ENCODE measurements at regions not wholly inside any gene's neighbourhood (a gene's known extent, or its start where the extent isn't known, plus 50 kb on each side); places are given as distances from the start of the nearest gene placed in this dataset.

DNA sequence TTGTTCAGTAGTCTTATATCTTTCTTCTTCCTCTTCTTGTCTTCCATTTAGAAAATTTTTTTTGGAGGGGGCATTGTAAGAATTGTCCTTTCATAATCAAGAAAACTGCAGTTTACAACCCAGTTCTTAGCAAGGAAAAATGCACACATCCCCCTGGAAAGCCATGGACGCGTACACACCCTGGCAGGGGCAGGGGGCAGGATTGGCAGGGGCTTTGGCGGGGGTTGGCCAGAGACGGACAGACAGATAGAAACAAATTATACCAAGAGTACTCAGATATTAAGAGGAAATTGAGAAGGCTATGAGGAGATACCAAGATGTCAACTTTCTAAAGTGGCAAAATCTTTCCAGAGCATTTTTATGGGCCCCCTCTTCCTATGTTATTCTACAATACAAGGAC is 322.5 kb upstream of the CPXCR1 start:
- ATAC-seq = no peak

DNA sequence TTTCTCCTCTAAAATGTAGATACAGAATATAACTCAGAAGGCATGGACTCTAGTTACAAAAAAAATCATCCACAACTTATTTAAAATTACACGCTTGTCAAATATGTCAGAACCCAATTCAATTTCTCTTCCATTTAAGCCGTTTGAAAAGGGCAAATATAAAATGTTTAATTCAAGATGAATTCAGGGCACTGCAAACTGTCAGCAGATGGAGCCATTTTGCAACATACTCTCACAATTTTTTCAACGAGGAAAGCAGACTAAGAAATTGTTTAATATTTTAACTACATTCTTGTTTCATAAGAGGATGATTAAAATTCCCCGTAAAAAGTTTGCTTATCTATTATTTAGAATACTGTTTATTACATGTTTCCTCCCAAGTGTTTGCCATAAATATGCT is 321.3 kb upstream of the CPXCR1 start:
- ATAC-seq = no peak

DNA sequence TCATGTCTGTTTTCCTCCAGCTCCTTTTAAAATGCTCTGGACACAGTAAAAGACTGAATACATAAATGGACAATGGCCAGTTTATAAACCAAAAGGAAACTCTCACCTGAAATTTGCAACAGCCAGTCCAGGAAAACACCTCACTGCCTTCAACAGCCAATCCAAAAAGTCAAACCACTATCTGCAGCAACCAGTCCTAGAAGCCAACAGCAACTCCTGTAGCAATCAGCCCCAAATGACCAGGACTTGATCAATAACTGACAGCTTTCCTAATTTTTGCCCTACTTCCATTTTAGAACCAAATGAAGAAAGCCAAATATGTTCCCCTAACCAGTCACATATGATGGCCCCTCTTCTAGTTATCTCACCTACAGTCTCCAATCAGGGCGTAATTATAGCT is 309.5 kb upstream of the CPXCR1 start:
- no peak for ATAC-seq

DNA sequence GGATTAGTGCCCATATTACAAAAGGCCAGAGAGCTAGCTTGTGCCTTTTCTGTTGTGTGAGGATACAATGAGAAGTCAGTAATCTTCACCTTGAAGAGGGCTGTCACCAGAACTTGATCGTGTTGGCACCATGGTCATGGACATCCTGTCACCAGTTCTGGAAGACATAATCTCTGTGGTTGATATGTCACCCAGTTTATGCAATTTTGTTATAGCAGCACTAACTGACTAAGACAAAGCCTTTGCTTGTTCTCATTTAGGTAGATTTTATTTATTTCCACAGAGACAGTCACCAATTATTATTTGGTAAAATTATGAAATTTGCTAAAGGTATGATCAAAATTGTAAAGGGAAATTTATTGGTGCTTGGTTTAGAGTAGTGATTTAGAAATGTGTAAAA is 308.8 kb upstream of the CPXCR1 start:
- no peak for ATAC-seq

DNA sequence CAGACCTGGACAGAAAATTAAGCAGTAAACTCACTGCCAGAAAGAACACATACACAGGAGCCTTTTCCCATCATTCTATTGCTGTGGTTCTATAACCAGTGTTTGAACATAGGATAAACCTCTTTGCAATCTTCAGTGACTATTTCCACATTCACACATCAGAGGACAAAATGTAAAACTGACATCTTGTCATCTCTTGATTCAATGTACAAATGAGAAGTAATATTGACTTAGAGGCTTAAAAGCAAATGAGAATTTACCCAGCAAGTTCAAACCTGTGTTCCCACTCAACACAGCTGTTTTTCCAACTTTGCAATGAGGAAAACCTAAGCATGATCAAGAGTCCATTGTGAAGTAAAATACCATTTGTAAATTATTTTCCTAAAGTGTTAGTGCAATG is 307.1 kb upstream of the CPXCR1 start:
- ATAC-seq = no peak
